Mesenchymal stem cell (in vitro differentiated cells and primary cell): ENCODE measurements at regions not wholly inside any gene's neighbourhood (a gene's known extent, or its start where the extent isn't known, plus 50 kb on each side); places are given as distances from the start of the nearest gene placed in this dataset.

Experiments used
- DNase-seq: peaks from one replicate; pipeline ENCODE4 v3.0.0-alpha.2; 2013
- H2AFZ ChIP-seq: one replicate; pipeline ENCODE4 v1.6.1; 2013; ENCODE audit warnings: low read depth, mild to moderate bottlenecking, control low read depth, inconsistent platforms, low read length, moderate library complexity
- H2AK5ac ChIP-seq: 2 replicates; pipeline ENCODE4 v1.6.1; 2013; ENCODE audit warnings: low read length, moderate library complexity, mild to moderate bottlenecking, inconsistent platforms; ENCODE audit not compliant: severe bottlenecking
- H2BK120ac ChIP-seq: one replicate; pipeline ENCODE4 v1.6.1; 2013; ENCODE audit warnings: low read depth, mild to moderate bottlenecking, inconsistent platforms, low read length, moderate library complexity
- H2BK12ac ChIP-seq, 2 experiments: one replicate each; pipeline ENCODE4 v1.6.1; 2013; ENCODE audit warnings: inconsistent platforms in 2 of 2, low read length in 2 of 2, mild to moderate bottlenecking in 2 of 2, moderate library complexity in 2 of 2, control low read depth in 1 of 2
- H2BK15ac ChIP-seq: one replicate; pipeline ENCODE4 v1.6.1; 2013; ENCODE audit warnings: mild to moderate bottlenecking, low read depth, inconsistent platforms; ENCODE audit not compliant: poor library complexity, severe bottlenecking
- H2BK5ac ChIP-seq: 2 replicates; pipeline ENCODE4 v1.6.1; 2013; ENCODE audit warnings: low read depth, mild to moderate bottlenecking, low read length, control low read depth, inconsistent platforms; ENCODE audit not compliant: poor library complexity, severe bottlenecking
- H3K14ac ChIP-seq, 2 experiments: one replicate each; pipeline ENCODE4 v1.6.1; 2013; ENCODE audit warnings: inconsistent platforms in 2 of 2, low read length in 2 of 2, control low read depth in 1 of 2, mild to moderate bottlenecking in 1 of 2, moderate library complexity in 1 of 2
- H3K18ac ChIP-seq, 2 experiments: one replicate each; pipeline ENCODE4 v1.6.1; 2013; ENCODE audit warnings: inconsistent platforms in 2 of 2, low read length in 2 of 2, control low read depth in 1 of 2, low read depth in 1 of 2, mild to moderate bottlenecking in 1 of 2
- H3K23ac ChIP-seq, 2 experiments: one replicate each; pipeline ENCODE4 v1.6.1; 2013; ENCODE audit warnings: inconsistent platforms in 2 of 2, low read length in 2 of 2, mild to moderate bottlenecking in 2 of 2, moderate library complexity in 2 of 2, control low read depth in 1 of 2
- H3K27ac ChIP-seq: 2 replicates; pipeline ENCODE4 v1.5.1; 2013; ENCODE audit warnings: mild to moderate bottlenecking, moderate library complexity, low read length, control low read depth, inconsistent platforms; ENCODE audit not compliant: poor library complexity, severe bottlenecking
- H3K27me3 ChIP-seq, 2 experiments: 2 replicates each; pipeline versions ENCODE4 v1.6.1 to v1.7.0; 2013; ENCODE audit warnings: low read length in 2 of 2, mild to moderate bottlenecking in 2 of 2, moderate library complexity in 2 of 2, control low read depth in 1 of 2, inconsistent platforms in 1 of 2; ENCODE audit not compliant: control insufficient read depth in 1 of 2, insufficient read depth in 1 of 2
- H3K36me3 ChIP-seq, 2 experiments: 2 replicates each; pipeline versions ENCODE4 v1.6.1 to v1.7.0; 2013; ENCODE audit warnings: low read length in 2 of 2, control low read depth in 1 of 2, inconsistent platforms in 1 of 2, low read depth in 1 of 2, mild to moderate bottlenecking in 1 of 2; ENCODE audit not compliant: insufficient read depth in 2 of 2, control insufficient read depth in 1 of 2
- H3K4ac ChIP-seq, 2 experiments: one replicate each; pipeline ENCODE4 v1.6.1; 2013; ENCODE audit warnings: inconsistent platforms in 2 of 2, low read length in 2 of 2, mild to moderate bottlenecking in 2 of 2, moderate library complexity in 2 of 2, control low read depth in 1 of 2, low read depth in 1 of 2
- H3K4me1 ChIP-seq: 2 replicates; pipeline ENCODE4 v1.6.1; 2013; ENCODE audit warnings: low read depth, low read length, control low read depth; ENCODE audit not compliant: control insufficient read depth, insufficient read depth
- H3K4me2 ChIP-seq: 2 replicates; pipeline ENCODE4 v1.6.1; 2013; ENCODE audit warnings: low read length, mild to moderate bottlenecking, inconsistent platforms; ENCODE audit not compliant: poor library complexity, severe bottlenecking
- H3K4me3 ChIP-seq, 2 experiments: 2 replicates each; pipeline versions ENCODE4 v1.5.1 to v1.7.0; 2013; ENCODE audit warnings: low read length in 2 of 2, mild to moderate bottlenecking in 2 of 2, control low read depth in 1 of 2, low read depth in 1 of 2; ENCODE audit not compliant: insufficient read depth in 1 of 2
- H3K79me1 ChIP-seq: replicated peaks from 2 replicates; pipeline ENCODE4 v1.6.1; 2013; ENCODE audit warnings: mild to moderate bottlenecking, control low read depth, low read length, inconsistent platforms; ENCODE audit not compliant: poor library complexity, severe bottlenecking
- H3K9ac ChIP-seq: 2 replicates; pipeline ENCODE4 v1.7.0; 2013; ENCODE audit warnings: mild to moderate bottlenecking, low read length, moderate library complexity
- H3K9me3 ChIP-seq: 2 replicates; pipeline ENCODE4 v1.7.0; 2013; ENCODE audit warnings: mild to moderate bottlenecking, low read length; ENCODE audit not compliant: control insufficient read depth
- H4K8ac ChIP-seq: one replicate; pipeline ENCODE4 v1.6.1; 2013; ENCODE audit warnings: inconsistent platforms, mild to moderate bottlenecking, low read length, moderate library complexity
- H4K91ac ChIP-seq: one replicate; pipeline ENCODE4 v1.6.1; 2013; ENCODE audit warnings: mild to moderate bottlenecking, low read length, inconsistent platforms
- WGBS: methylation state at CpG from one replicate; pipeline ENCODE4 v1.1.7; 2013; ENCODE audit warnings: mixed read lengths; 5-methylcytosine and 5-hydroxymethylcytosine counted together

GRCh38 chr3:189580190-189580589 lies 51.0 kb upstream of the TP63 start:
- no peak overlapping the region for H3K4me2 ChIP-seq
- H3K27ac ChIP-seq, result no peak overlapping the region
- no peaks in the 10 kb centered on the region for H3K27me3 ChIP-seq
- WGBS, result 83% methylated on average over 2 of the region's 2 CpGs
- no peak overlapping the region for H3K23ac ChIP-seq
- no peak overlapping the region for H2AK5ac ChIP-seq
- H4K91ac ChIP-seq, result no peak overlapping the region
- no peak overlapping the region for H3K9ac ChIP-seq
- H3K9me3 ChIP-seq, result no peaks in the 10 kb centered on the region
- H3K4ac ChIP-seq, result no peak overlapping the region
- H2BK120ac ChIP-seq, result no peak overlapping the region
- H3K36me3 ChIP-seq, result no peaks in the 10 kb centered on the region
- H3K14ac ChIP-seq, result no peak overlapping the region
- no peaks in the 10 kb centered on the region for H3K79me1 ChIP-seq
- no peak overlapping the region for H3K18ac ChIP-seq
- no peaks in the 10 kb centered on the region for H3K4me1 ChIP-seq
- DNase-seq, result no peak
- no peak overlapping the region for H3K4me3 ChIP-seq
- H2BK15ac ChIP-seq, result no peak overlapping the region
- H2BK12ac ChIP-seq, result no peak overlapping the region
- H2AFZ ChIP-seq, result no peak overlapping the region
- H2BK5ac ChIP-seq, result no peak overlapping the region
- H4K8ac ChIP-seq, result no peak overlapping the region
